H1 (cell line): ENCODE measurements at regions not wholly inside any gene's neighbourhood (a gene's known extent, or its start where the extent isn't known, plus 50 kb on each side); places are given as distances from the start of the nearest gene placed in this dataset.
A peak's percentile ranks its signal among the peaks of the same experiment; 100 is the strongest.

ENCODE experiments used
- CTCF ChIA-PET: fragments of 300-600 bp; sonication (Branson Sonifier 250); formaldehyde crosslinking; loops from one replicate; lab custom pipeline; 2021; ENCODE audit not compliant: partially characterized antibody; lab: Charles Lee
- POLR2A ChIA-PET: fragments of 300-600 bp; sonication (Branson Sonifier 250); formaldehyde crosslinking; loops from one replicate; lab custom pipeline; 2021; ENCODE audit warnings: inconsistent platforms; ENCODE audit not compliant: partially characterized antibody; lab: Charles Lee
- DNase-seq, 2 experiments: peaks; one replicate each; pipeline versions ENCODE4 v3.0.0 to v3.0.0-alpha.2; 2010 to 2022; ENCODE audit warnings: low spot score in 2 of 2, low read depth in 1 of 2, mixed read lengths in 1 of 2
- FAIRE-seq: peaks from 2 replicates; lab custom pipeline; 2011; peaks lifted over from hg19 to GRCh38; lab: Jason Lieb, UNC
- H2AFZ ChIP-seq: 2 replicates; pipeline ENCODE4 v1.8.1; 2012; ENCODE audit warnings: low read length, inconsistent platforms
- H2AK5ac ChIP-seq: 2 replicates; pipeline ENCODE4 v1.6.1; 2013; ENCODE audit warnings: low read depth, low read length
- H2BK120ac ChIP-seq: replicated peaks from 2 replicates; pipeline ENCODE3; 2013; ENCODE audit warnings: low read depth, low read length, inconsistent platforms
- H2BK12ac ChIP-seq: 2 replicates; pipeline ENCODE4 v1.6.1; 2013; ENCODE audit warnings: low read depth, low read length
- H2BK15ac ChIP-seq: 2 replicates; pipeline ENCODE4 v1.6.1; 2013; ENCODE audit warnings: low read length
- H2BK20ac ChIP-seq: 2 replicates; pipeline ENCODE4 v1.6.1; 2013; ENCODE audit warnings: low read length
- H2BK5ac ChIP-seq: 2 replicates; pipeline ENCODE4 v1.6.1; 2013; ENCODE audit warnings: low read depth, low read length
- H3K14ac ChIP-seq: 2 replicates; pipeline ENCODE4 v1.6.1; 2013; ENCODE audit warnings: inconsistent platforms; ENCODE audit not compliant: insufficient read length
- H3K18ac ChIP-seq: 2 replicates; pipeline ENCODE4 v1.6.1; 2013; ENCODE audit warnings: low read length; ENCODE audit errors: extremely low read depth
- H3K23ac ChIP-seq: 2 replicates; pipeline ENCODE4 v1.6.1; 2013; ENCODE audit warnings: inconsistent platforms; ENCODE audit not compliant: insufficient read length
- H3K23me2 ChIP-seq: 2 replicates; pipeline ENCODE4 v1.6.1; 2013; ENCODE audit warnings: low read depth, low read length
- H3K27ac ChIP-seq: 2 replicates; pipeline ENCODE4 v1.6.1; 2011; ENCODE audit warnings: low read depth, low read length, inconsistent platforms
- H3K27me3 ChIP-seq, 4 experiments: replicated peaks in 1 of 4; 1 replicate in 1 of 4; 2 replicates in 3 of 4; pipeline versions ENCODE4 v1.6.1 to v1.8.1; 2011 to 2013; ENCODE audit warnings: low read length in 3 of 4, mild to moderate bottlenecking in 3 of 4, inconsistent platforms in 2 of 4, mixed read lengths in 2 of 4, moderate library complexity in 1 of 4; ENCODE audit not compliant: control insufficient read depth in 3 of 4, insufficient read depth in 3 of 4; ENCODE audit errors: extremely low read depth in 1 of 4
- H3K36me3 ChIP-seq, 4 experiments: 2 replicates each; pipeline versions ENCODE4 v1.6.1 to v1.8.1; 2011 to 2013; ENCODE audit warnings: mild to moderate bottlenecking in 4 of 4, low read length in 3 of 4, moderate library complexity in 2 of 4, control low read depth in 1 of 4, inconsistent platforms in 1 of 4; ENCODE audit not compliant: insufficient read depth in 4 of 4, control insufficient read depth in 2 of 4
- H3K4ac ChIP-seq: replicated peaks from 2 replicates; pipeline ENCODE3; 2013; ENCODE audit warnings: low read length, low read depth, mixed read lengths, inconsistent platforms; ENCODE audit not compliant: insufficient read length
- H3K4me1 ChIP-seq, 4 experiments: replicated peaks in 1 of 4; 1 replicate in 1 of 4; 2 replicates in 3 of 4; pipeline versions ENCODE4 v1.6.1 to v1.8.1; 2011 to 2013; ENCODE audit warnings: low read length in 3 of 4, inconsistent platforms in 2 of 4, mixed read lengths in 1 of 4; ENCODE audit not compliant: insufficient read depth in 4 of 4, control insufficient read depth in 3 of 4
- H3K4me2 ChIP-seq, 2 experiments: 2 replicates each; pipeline versions ENCODE4 v1.6.1 to v1.8.1; 2011 to 2013; ENCODE audit warnings: low read depth in 2 of 2, low read length in 2 of 2, control low read depth in 1 of 2, inconsistent platforms in 1 of 2, mild to moderate bottlenecking in 1 of 2; ENCODE audit not compliant: insufficient read depth in 1 of 2
- H3K4me3 ChIP-seq, 4 experiments: fragments of 200-600, 300-600 bp in 1 of 4; sonication (generic), shearing (Covaris generic), sonication (Bioruptor Twin) in 1 of 4; 2 replicates each; pipeline versions ENCODE4 v1.5.1 to v1.8.1; 2011 to 2016; ENCODE audit warnings: low read length in 4 of 4, low read depth in 3 of 4, control low read depth in 2 of 4, inconsistent platforms in 2 of 4, mild to moderate bottlenecking in 2 of 4, mixed read lengths in 1 of 4, moderate library complexity in 1 of 4; ENCODE audit not compliant: insufficient read depth in 2 of 4; ENCODE audit errors: extremely low read depth in 1 of 4
- H3K56ac ChIP-seq: replicated peaks from 2 replicates; pipeline ENCODE3; 2013; ENCODE audit warnings: low read depth, mild to moderate bottlenecking, mixed read lengths, low read length, inconsistent platforms; ENCODE audit not compliant: insufficient read length
- H3K79me1 ChIP-seq: 2 replicates; pipeline ENCODE4 v1.6.1; 2013; ENCODE audit warnings: low read depth, low read length, control low read depth
- H3K79me2 ChIP-seq, 2 experiments: 2 replicates each; pipeline versions ENCODE4 v1.6.1 to v1.8.1; 2012 to 2013; ENCODE audit warnings: low read length in 2 of 2, mild to moderate bottlenecking in 2 of 2, inconsistent platforms in 1 of 2; ENCODE audit not compliant: insufficient read depth in 2 of 2, control insufficient read depth in 1 of 2
- H3K9ac ChIP-seq, 4 experiments: replicated peaks in 1 of 4; 1 replicate in 1 of 4; 2 replicates in 3 of 4; pipeline versions ENCODE4 v1.6.1 to v1.8.1; 2011 to 2013; ENCODE audit warnings: low read depth in 3 of 4, low read length in 3 of 4, control low read depth in 2 of 4, mild to moderate bottlenecking in 2 of 4, moderate library complexity in 2 of 4, inconsistent platforms in 1 of 4; ENCODE audit errors: extremely low read depth in 1 of 4
- H3K9me3 ChIP-seq, 2 experiments: 2 replicates each; pipeline versions ENCODE4 v1.6.1 to v1.8.1; 2012 to 2013; ENCODE audit warnings: mild to moderate bottlenecking in 2 of 2, moderate library complexity in 2 of 2, control low read depth in 1 of 2, inconsistent platforms in 1 of 2, low read depth in 1 of 2, low read length in 1 of 2, mixed read lengths in 1 of 2; ENCODE audit not compliant: insufficient read depth in 2 of 2
- H4K20me1 ChIP-seq, 2 experiments: replicated peaks in 1 of 2; 2 replicates each; pipeline versions ENCODE3 to v1.8.1; 2011 to 2013; ENCODE audit warnings: inconsistent platforms in 2 of 2, low read length in 2 of 2, mild to moderate bottlenecking in 1 of 2; ENCODE audit not compliant: insufficient read depth in 2 of 2, control insufficient read depth in 1 of 2
- H4K5ac ChIP-seq: 2 replicates; pipeline ENCODE4 v1.6.1; 2013; ENCODE audit warnings: low read length, low read depth, mixed read lengths, inconsistent platforms; ENCODE audit not compliant: insufficient read length
- H4K8ac ChIP-seq: 2 replicates; pipeline ENCODE4 v1.8.0; 2013; ENCODE audit warnings: mild to moderate bottlenecking, moderate library complexity, low read length, inconsistent platforms; ENCODE audit not compliant: insufficient read depth; ENCODE audit errors: extremely low read depth
- H4K91ac ChIP-seq: replicated peaks from 2 replicates; pipeline ENCODE3; 2013; ENCODE audit warnings: low read length, mixed read lengths, inconsistent platforms; ENCODE audit not compliant: insufficient read length
- ATF2 ChIP-seq: IDR thresholded peaks from 2 replicates; pipeline ENCODE4 v1.6.1; 2012; ENCODE audit warnings: low read length, inconsistent platforms
- CTCF ChIP-seq, 3 experiments: IDR thresholded peaks; 1 replicate in 2 of 3; 2 replicates in 1 of 3; pipeline versions ENCODE4 v1.5.1 to v1.6.1; 2011; ENCODE audit warnings: low read length in 3 of 3, mild to moderate bottlenecking in 3 of 3, inconsistent platforms in 2 of 3, low read depth in 1 of 3, moderate library complexity in 1 of 3; ENCODE audit not compliant: insufficient read depth in 1 of 3; ENCODE audit errors: control extremely low read depth in 1 of 3
- RAD21 ChIP-seq, 2 experiments: IDR thresholded peaks in 1 of 2; conservative IDR thresholded peaks in 1 of 2; 2 replicates each; pipeline ENCODE4 v1.6.1; 2011; ENCODE audit warnings: low read depth in 2 of 2, low read length in 2 of 2, improper control_type of control experiment in 1 of 2, inconsistent platforms in 1 of 2, mild to moderate bottlenecking in 1 of 2, moderate library complexity in 1 of 2
- WGBS, 2 experiments: shearing (Covaris generic) in 1 of 2; methylation state at CpG; one replicate each; pipeline versions ENCODE4 v1.1.6 to v1.1.7; 2013 to 2015; ENCODE audit warnings: low lambda C conversion rate in 2 of 2, mixed read lengths in 2 of 2, inconsistent platforms in 1 of 2, low coverage in 1 of 2, missing lambda C conversion rate in 1 of 2; ENCODE audit not compliant: insufficient replicate concordance in 2 of 2, insufficient coverage in 1 of 2, insufficient read length in 1 of 2; ENCODE audit errors: extremely low coverage in 1 of 2, missing lambda C conversion rate in 1 of 2; 5-methylcytosine and 5-hydroxymethylcytosine counted together

GRCh38 chr13:70964124-70964523 is 855.9 kb upstream of the KLHL1 start:
- Histone ChIP-seq H3K36me3 (no peaks in the 10 kb centered on the region), H4K20me1 (no peaks in the 10 kb centered on the region), H2BK5ac (no peak overlapping the region), H3K9ac (no peak overlapping the region), H2BK120ac (no peak overlapping the region), H2BK15ac (no peak overlapping the region), H2AK5ac (no peak overlapping the region), H4K5ac (no peak overlapping the region), H3K79me2 (no peaks in the 10 kb centered on the region), H3K14ac (no peak overlapping the region), H4K8ac (no peak overlapping the region), H3K56ac (no peak overlapping the region), H3K23ac (no peak overlapping the region), H2BK20ac (no peak overlapping the region), H2BK12ac (no peak overlapping the region), H3K9me3 (no peaks in the 10 kb centered on the region), H3K79me1 (no peaks in the 10 kb centered on the region), H3K27me3 (no peaks in the 10 kb centered on the region), H3K4ac (no peak overlapping the region), H3K4me1 (no peaks in the 10 kb centered on the region), H3K23me2 (no peaks in the 10 kb centered on the region), H3K27ac (no peak overlapping the region), H4K91ac (no peak overlapping the region), H3K18ac (no peak overlapping the region), H2AFZ (no peak overlapping the region), H3K4me2 (no peak overlapping the region), H3K4me3 (no peak overlapping the region)
- DNase-seq = no peak
- TF ChIP-seq RAD21 (IDR thresholded peaks at IDR 0.05 in 1 of 2, conservative IDR thresholded peaks at IDR 0.05 in 1 of 2; ENCODE audit: low read depth in 2 of 2, low read length in 2 of 2) = peak; percentile 44 to 58
- peak in 2 of 3 experiments; percentile 29 to 40; a peak in 3 of 4 replicates for TF ChIP-seq CTCF (IDR thresholded peaks at IDR 0.05; ENCODE audit: control extremely low read depth in 1 of 3, insufficient read depth in 1 of 3, low read depth in 1 of 3, low read length in 3 of 3)
- TF ChIP-seq ATF2 = no peak
- FAIRE-seq = no peak
- ChIA-PET POLR2A (no interaction called here), CTCF (interaction anchor here (0.7 to 1.2 kb wide), 10 partner anchors 10 to 356 kb away, joined by 3 to 4 read pairs (median 3); no protein-coding TSS in a partner anchor)
- WGBS, 2 experiments = 92% methylated on average over 2 of the region's 2 CpGs; no CpG with 5 or more reads in 1 of the 2 experiments
